Sigmoid colon (tissue), 6 donors: ENCODE measurements at regions not wholly inside any gene's neighbourhood (a gene's known extent, or its start where the extent isn't known, plus 50 kb on each side); places are given as distances from the start of the nearest gene placed in this dataset.

ENCODE experiments used
- DNase-seq: peaks from one replicate; pipeline ENCODE4 v3.0.0-alpha.2; 2019
- H3K27ac ChIP-seq, 4 donors: fragments of 200-600 bp; sonication (generic); one replicate each; pipeline ENCODE4 v1.5.1; 2016 to 2019; ENCODE audit warnings: mild to moderate bottlenecking in 1 of 4
- H3K27me3 ChIP-seq, 3 donors: fragments of 200-600 bp; sonication (generic); one replicate each; pipeline ENCODE4 v1.5.1; 2019; ENCODE audit warnings: mild to moderate bottlenecking in 1 of 3
- H3K36me3 ChIP-seq, 4 donors: fragments of 200-600 bp; sonication (generic); one replicate each; pipeline ENCODE4 v1.5.1; 2016 to 2019
- H3K4me1 ChIP-seq, 4 donors: fragments of 200-600 bp; sonication (generic); one replicate each; pipeline ENCODE4 v1.5.1; 2017 to 2019
- H3K4me3 ChIP-seq, 4 donors: fragments of 200-600 bp; sonication (generic); one replicate each; pipeline ENCODE4 v1.5.1; 2017 to 2019; ENCODE audit warnings: mild to moderate bottlenecking in 2 of 4, moderate library complexity in 1 of 4
- H3K9me3 ChIP-seq, 4 donors: fragments of 200-600 bp in 3 of 4; sonication (generic) in 3 of 4; one replicate each; pipeline versions ENCODE4 v1.5.1 to v1.6.1; 2013 to 2019
- CTCF ChIP-seq, 4 experiments: fragments of 450-650 bp in 3 of 4; fragments of 200-600 bp in 1 of 4; IDR thresholded peaks; one replicate each; pipeline ENCODE4 v1.5.1; 2016 to 2019; ENCODE audit warnings: antibody characterized with exemption in 4 of 4, mild to moderate bottlenecking in 3 of 4, moderate library complexity in 2 of 4
- EP300 ChIP-seq, 4 donors: sonication (generic); formaldehyde crosslinking; IDR thresholded peaks; one replicate each; pipeline ENCODE4 v1.6.1; 2017; ENCODE audit warnings: antibody characterized with exemption in 4 of 4
- POLR2A ChIP-seq, 2 donors: fragments of 450-650 bp; IDR thresholded peaks; one replicate each; pipeline ENCODE4 v1.6.1; 2016; ENCODE audit warnings: antibody characterized with exemption in 2 of 2, mild to moderate bottlenecking in 2 of 2, moderate library complexity in 2 of 2
- POLR2AphosphoS5 ChIP-seq, 4 donors: sonication (generic); formaldehyde crosslinking; IDR thresholded peaks; one replicate each; pipeline ENCODE4 v1.6.1; 2017; ENCODE audit warnings: antibody characterized with exemption in 4 of 4
- WGBS, 2 donors: extraction: QIAGEN DNeasy Blood & Tissue Kit; methylation state at CpG; one replicate each; pipeline ENCODE4 v1.1.7; 2013; 5-methylcytosine and 5-hydroxymethylcytosine counted together
- intact Hi-C: fragments of 100-400 bp; cut with DNase I; formaldehyde crosslinking; loops from one replicate; pipeline ENCODE4 v1.15.1; 2023
- donor health status: healthy with polysubstance abuse.
- donor health status: healthy.

- TF ChIP-seq EP300 (IDR thresholded peaks at IDR 0.05): no peak
- TF ChIP-seq POLR2AphosphoS5 (IDR thresholded peaks at IDR 0.05): no peak
- TF ChIP-seq CTCF (IDR thresholded peaks at IDR 0.05): no peak
- TF ChIP-seq POLR2A (IDR thresholded peaks at IDR 0.05): no peak
- Histone ChIP-seq H3K4me3 (no peak overlapping the region), H3K4me1 (no peaks in the 10 kb centered on the region), H3K27ac (no peak overlapping the region), H3K36me3 (no peaks in the 10 kb centered on the region), H3K9me3 (no peaks in the 10 kb centered on the region), H3K27me3 (peaks cover 0 to 4% (median 0%) of the 10 kb centered on the region in 3 donors)
- WGBS, 2 donors: 59 to 61% methylated on average over 2 of the region's 2 CpGs
- intact Hi-C loops: no loop called here
- DNase-seq: no peak
Observed at GRCh38 chr14:106487600-106487999, 961.2 kb downstream of the TMEM121 start.

GRCh38 chr14:106488291-106488690 is 961.9 kb downstream of the TMEM121 start:
- DNase-seq: no peak
- Histone ChIP-seq H3K4me3 (no peak overlapping the region), H3K4me1 (no peaks in the 10 kb centered on the region), H3K36me3 (no peaks in the 10 kb centered on the region), H3K27me3 (peaks cover 0 to 4% (median 0%) of the 10 kb centered on the region in 3 donors), H3K9me3 (no peaks in the 10 kb centered on the region), H3K27ac (no peak overlapping the region)
- intact Hi-C loops: no loop called here
- 59 to 70% methylated on average over 1 of the region's 1 CpG for WGBS, 2 donors
- TF ChIP-seq POLR2A (IDR thresholded peaks at IDR 0.05) (no peak), EP300 (IDR thresholded peaks at IDR 0.05) (no peak), POLR2AphosphoS5 (IDR thresholded peaks at IDR 0.05) (no peak), CTCF (IDR thresholded peaks at IDR 0.05) (no peak)

- intact Hi-C loops: no loop called here
- no peak for DNase-seq
- no peaks in the 10 kb centered on the region for H3K36me3 ChIP-seq
- H3K4me1 ChIP-seq: no peaks in the 10 kb centered on the region
- no peak overlapping the region for H3K4me3 ChIP-seq
- 62 to 64% methylated on average over 8 of the region's 8 CpGs for WGBS, 2 donors
- H3K27me3 ChIP-seq: peaks cover 0 to 4% (median 0%) of the 10 kb centered on the region in 3 donors
- no peak overlapping the region for H3K27ac ChIP-seq
- H3K9me3 ChIP-seq: no peaks in the 10 kb centered on the region
- no peak for TF ChIP-seq POLR2AphosphoS5 (IDR thresholded peaks at IDR 0.05)
- no peak for TF ChIP-seq CTCF (IDR thresholded peaks at IDR 0.05)
- no peak for TF ChIP-seq POLR2A (IDR thresholded peaks at IDR 0.05)
- no peak for TF ChIP-seq EP300 (IDR thresholded peaks at IDR 0.05)
Observed at GRCh38 chr14:106489112-106489881, 962.9 kb downstream of the TMEM121 start.

GRCh38 chr14:106490442-106490841 is 964.1 kb downstream of the TMEM121 start:
- TF ChIP-seq EP300 (IDR thresholded peaks at IDR 0.05): no peak
- no peak for TF ChIP-seq POLR2A (IDR thresholded peaks at IDR 0.05)
- no peak for TF ChIP-seq CTCF (IDR thresholded peaks at IDR 0.05)
- no peak for TF ChIP-seq POLR2AphosphoS5 (IDR thresholded peaks at IDR 0.05)
- H3K9me3 ChIP-seq: no peaks in the 10 kb centered on the region
- no peak overlapping the region for H3K27ac ChIP-seq
- H3K27me3 ChIP-seq: peaks cover 0 to 4% (median 0%) of the 10 kb centered on the region in 3 donors
- no peaks in the 10 kb centered on the region for H3K36me3 ChIP-seq
- H3K4me1 ChIP-seq: no peaks in the 10 kb centered on the region
- intact Hi-C loops: no loop called here
- 80 to 81% methylated on average over 5 of the region's 5 CpGs for whole genome bisulfite sequencing, 2 donors
- DNase-seq: no peak
- H3K4me3 ChIP-seq: no peak overlapping the region
